ENCODE measurements at regions not wholly inside any gene's neighbourhood (a gene's known extent, or its start where the extent isn't known, plus 50 kb on each side); places are given as distances from the start of the nearest gene placed in this dataset.

DNA sequence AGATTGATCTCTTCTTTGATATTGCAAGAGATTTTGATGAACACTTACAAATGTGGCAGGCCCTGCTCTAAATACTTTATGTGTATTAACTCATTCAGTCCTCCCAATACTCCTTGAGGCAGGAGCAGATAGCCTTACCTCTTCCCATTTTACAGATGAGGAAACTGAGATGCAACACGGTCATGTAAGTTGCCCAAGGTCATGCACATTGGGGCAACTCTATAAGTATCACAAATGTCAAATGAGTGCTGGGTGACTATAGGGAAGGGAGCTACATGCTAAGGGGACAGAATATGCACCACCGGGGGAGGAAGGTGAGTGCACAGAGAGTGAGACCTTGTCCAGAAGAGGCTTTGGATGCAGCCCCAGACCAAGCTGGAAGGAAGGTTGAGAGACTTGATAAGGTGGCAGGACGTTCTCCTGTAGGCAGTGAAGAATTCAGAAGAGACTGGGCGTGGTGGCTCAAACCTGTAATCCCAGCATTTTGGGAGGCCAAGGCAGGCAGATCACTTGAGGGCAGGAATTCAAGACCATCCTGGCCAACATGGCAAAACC is 132.3 kb upstream of the PWP1 start:
- no peak for DNase-seq (ENCODE audit: low read depth in 3 of 3)

DNA sequence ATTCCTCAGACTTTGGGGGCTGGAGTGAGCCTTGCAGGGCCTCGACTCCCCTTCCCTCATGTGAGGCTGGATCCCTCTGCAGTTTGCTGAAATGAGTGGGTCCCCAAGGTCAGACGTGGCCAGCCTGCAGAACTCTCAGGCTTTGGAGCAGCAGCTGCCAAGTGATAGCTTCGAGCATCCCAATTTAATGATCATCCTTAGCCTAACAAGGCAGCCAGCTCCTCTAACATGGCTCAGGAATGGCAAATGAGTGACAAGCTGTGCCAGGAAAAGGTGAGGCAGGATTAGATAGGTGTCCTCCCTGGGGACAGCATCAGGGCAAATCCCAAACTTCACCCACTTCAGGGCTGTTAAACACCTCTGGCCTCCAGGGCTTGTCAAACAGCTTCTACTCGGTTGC is 130.7 kb upstream of the PWP1 start:
- DNase-seq (ENCODE audit: low read depth in 3 of 3), result no peak

DNA sequence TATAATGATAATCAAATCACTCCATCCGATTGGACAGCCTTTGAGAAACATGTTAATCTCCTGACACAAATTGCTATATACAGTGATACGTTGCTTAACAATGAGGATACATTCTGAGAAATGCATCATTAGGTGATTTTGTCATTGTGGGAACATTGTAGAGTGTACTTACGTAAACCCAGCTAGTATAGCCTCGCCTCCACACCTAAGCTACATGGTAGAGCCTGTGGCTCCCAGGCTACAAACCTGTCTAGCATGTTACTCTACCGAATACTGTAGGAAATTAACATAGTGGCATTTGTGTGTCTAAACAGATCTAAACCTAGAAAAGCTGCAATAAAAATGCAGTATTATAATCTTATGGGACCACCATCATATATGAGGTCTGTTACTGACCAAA is 128.6 kb upstream of the PWP1 start:
- DNase-seq (ENCODE audit: low read depth in 3 of 3), result no peak

GRCh38 chr12:107557589-107558100 is 128.0 kb upstream of the PWP1 start:
- no peak for DNase-seq (ENCODE audit: low read depth in 3 of 3)

DNA sequence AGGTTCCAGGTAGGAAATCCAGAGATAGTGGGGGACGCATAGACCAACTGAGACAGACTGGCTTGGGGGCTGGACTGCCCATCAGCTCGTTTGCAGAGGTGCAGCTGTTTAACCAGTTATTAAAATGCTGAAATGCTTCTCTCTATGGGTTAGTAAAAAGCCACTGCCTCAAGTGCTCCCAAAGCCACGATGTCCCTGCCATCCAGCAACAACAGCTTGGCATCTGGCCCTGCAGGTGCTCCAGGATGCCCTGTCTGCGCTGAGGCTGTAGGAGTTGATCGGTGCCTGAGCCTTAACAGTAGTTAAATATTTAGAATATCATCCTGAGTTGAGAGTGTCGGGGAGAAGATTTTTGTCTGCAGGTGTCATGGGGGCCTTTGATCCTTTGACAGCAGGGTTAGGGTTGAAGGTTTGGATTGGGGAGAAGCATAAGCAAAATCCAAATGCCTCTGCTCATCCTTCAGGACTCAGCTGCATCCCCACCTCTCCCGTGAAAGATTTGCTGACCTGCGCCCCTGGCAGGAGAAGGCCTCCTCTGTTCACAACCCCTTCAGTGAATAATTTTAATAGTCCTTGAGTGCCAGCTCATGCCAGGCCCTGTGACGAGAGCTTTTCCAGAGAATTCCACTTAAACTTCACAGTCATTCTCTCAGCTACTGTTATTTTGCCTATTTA is 127.3 kb upstream of the PWP1 start:
- no peak for DNase-seq (ENCODE audit: low read depth in 3 of 3)

- no peak for DNase-seq (ENCODE audit: low read depth in 3 of 3)
Measured at GRCh38 chr12:107558816-107559382, 126.7 kb upstream of the PWP1 start.

GRCh38 chr12:107560165-107560898 is 125.3 kb upstream of the PWP1 start:
- DNase-seq (ENCODE audit: low read depth in 3 of 3), result no peak

- no peak for DNase-seq (ENCODE audit: low read depth in 3 of 3)
Measured at GRCh38 chr12:107560899-107561285, 124.7 kb upstream of the PWP1 start.

GRCh38 chr12:107564946-107565345 is 120.7 kb upstream of the PWP1 start:
- no peak for DNase-seq (ENCODE audit: low read depth in 3 of 3)

DNA sequence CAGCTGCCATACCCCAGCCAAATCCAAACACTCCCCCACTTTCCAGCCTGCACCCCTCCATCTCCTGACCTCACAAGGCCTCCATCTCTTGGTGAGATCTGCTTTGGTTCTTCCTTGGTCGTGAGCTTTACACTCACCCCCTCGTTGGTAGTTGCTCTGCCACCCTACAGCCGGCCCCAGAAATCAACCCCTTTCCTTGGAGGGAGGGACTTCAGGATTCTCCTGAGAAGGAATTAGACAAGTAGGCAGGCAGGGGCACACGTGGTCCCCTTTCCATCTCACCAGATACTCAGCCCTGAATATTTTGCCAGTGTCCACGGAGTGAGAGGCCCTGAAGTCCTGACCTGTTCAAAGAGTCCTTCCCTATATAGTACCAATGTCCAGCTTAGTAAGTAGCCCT is 120.0 kb upstream of the PWP1 start:
- no peak for DNase-seq (ENCODE audit: low read depth in 3 of 3)

DNA sequence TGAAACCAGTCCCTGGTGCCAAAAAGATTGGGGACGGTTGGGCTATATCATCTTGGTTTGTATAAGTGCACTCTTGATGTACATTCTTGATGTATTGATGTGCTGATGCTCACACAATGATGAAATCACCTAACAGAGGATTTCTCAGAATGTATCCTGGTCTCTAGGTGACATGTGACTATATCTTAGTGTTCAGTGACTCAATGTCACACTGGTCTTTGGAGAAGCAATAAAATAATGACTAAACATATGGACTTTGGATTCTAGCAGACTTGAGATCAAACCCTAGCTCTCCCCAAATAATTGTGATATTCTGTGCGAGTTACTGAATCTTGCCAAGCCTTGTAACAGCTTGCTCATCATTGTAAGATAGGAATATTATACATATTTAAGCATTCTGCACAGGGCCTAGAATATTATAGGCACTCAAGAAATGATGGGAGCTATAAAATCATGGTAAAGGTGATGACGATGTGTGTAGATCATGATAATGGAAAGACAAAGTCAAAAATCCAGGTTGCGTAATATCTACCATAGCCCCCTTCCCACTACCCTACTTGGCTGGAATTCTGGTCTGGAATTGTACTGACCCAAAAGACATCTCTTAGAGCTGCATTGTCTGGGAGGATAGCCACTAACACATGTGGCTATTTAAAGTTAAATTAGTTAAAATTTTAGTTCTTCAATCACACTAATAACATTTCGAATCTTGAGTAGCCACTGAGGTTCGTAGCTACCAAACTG is 117.6 kb upstream of the PWP1 start:
- DNase-seq (ENCODE audit: low read depth in 3 of 3), result no peak

DNA sequence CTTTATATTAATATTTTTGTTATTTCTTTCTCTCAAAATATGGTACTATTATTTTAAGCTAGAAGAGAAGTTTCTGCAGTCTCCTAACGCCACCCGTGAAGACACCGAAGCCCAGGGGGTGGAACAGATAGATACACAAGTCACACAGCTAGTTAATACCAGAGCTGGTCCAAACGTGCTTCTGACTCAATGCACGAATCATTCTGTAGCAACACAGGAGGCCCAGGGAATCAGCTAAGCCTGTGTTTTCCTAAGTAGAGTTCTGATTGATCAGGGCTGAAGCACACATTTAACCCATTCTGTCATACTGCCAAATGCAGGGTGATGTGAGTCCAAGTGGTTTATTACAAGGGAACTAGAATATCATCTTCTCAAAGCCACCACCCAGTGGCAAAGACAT is 116.9 kb upstream of the PWP1 start:
- DNase-seq (ENCODE audit: low read depth in 3 of 3), result no peak

DNA sequence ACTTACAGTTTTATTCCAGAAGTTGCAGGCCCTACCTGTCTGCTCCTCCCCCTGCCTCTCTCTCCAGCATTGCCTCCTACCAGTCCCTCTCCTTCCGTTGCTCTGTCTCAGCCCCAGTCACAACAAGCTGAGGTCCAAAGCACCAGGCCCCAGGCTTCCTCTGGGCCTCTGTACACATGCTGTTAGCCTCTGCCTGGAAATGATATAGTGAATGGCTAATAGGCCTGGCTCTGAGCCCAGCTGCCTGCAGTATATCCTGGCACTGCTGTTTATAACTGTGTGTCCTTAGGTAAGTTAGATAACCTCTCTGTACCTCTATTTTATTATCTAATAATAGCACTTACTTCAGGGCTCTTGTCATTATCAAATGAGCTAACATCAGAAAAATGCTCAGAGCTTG is 114.9 kb upstream of the PWP1 start:
- no peak for DNase-seq (ENCODE audit: low read depth in 3 of 3)

GRCh38 chr12:107571492-107571891 is 114.1 kb upstream of the PWP1 start:
- no peak for DNase-seq (ENCODE audit: low read depth in 3 of 3)

GRCh38 chr12:107574691-107575090 is 110.9 kb upstream of the PWP1 start:
- DNase-seq (ENCODE audit: low read depth in 3 of 3), result no peak

DNA sequence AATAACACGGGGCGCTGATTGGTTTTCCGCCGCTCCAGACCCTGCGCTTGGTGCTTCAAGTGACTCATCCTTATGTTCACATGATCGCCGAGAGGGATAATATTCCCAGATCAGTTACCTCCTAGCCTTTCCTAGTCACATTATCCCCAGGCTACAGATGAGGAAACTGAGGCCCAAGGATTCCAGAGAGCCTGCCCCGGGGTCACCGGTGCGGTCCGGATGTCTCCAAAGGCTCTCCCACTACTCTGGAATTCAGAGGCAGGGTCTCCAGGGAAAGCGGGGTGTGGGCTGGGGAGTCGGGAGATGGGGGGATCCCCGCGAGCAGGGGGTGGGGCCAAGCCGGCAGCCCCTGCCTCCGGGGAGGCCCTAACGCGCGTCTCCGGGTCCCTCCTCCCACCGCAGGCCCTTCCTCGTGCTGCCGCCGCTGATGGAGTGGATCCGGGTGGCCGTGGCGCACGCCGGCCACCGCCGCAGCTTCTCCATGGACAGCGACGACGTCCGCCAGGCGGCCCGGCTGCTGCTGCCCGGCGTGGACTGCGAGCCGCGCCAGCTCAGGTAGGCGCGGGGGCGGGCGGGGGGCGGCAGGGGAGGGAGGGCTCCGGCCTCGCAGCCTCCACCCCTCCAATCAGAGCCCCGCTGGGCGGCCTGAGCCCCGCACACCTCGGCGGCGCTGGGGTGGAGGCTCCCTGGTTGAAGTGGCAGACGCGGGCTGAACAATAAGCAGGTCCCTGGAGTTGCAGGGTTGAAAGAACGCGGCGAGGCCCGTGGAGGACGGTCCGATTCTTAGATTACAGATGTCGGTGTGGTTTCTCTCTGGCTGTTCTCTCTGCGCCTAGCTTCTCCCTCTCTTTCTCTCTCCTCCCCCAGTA is 104.6 kb upstream of the PWP1 start:
- no peak for DNase-seq (ENCODE audit: low read depth in 3 of 3)

- DNase-seq (ENCODE audit: low read depth in 3 of 3), result no peak
Measured at GRCh38 chr12:107581619-107582015, 104.0 kb upstream of the PWP1 start.

DNA sequence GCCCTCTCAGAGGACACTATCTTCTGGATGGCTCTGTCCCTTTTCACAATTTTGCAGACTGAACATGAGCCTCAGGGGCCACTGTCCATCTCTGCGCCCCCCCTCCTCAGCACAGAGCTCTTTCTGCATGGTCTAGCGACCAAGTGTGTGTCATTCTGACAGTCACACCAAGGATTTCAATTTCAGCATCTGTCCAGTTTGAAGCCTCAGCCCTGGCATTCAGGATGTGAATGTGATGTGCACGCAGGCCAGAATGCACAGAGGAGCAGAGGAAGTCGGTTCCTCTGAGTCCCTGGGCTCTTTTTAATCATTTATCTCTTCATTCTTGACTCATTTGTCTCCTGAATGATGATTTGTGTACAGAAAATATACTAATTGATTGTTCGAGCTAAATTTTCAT is 102.0 kb upstream of the PWP1 start:
- DNase-seq (ENCODE audit: low read depth in 3 of 3), result no peak

DNA sequence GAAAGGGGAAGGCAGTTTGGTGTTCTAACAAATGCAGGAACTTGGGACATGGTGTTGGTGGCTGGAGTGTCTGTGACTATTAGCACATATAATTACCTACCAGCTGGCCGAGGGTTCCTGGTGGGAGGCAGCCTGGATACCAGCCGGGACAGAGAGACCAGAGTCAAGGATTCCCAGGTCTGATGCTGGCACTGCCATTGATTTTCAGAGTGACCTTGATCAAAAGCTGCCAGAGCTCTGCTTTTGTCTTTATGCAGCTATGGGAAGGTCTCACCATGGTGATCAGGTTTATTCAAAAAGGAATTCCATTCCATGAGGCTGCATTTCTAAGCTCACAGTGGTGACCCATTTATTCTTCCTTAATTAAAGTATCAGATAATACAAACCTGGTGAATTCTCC is 101.0 kb upstream of the PWP1 start:
- no peak for DNase-seq (ENCODE audit: low read depth in 3 of 3)

DNA sequence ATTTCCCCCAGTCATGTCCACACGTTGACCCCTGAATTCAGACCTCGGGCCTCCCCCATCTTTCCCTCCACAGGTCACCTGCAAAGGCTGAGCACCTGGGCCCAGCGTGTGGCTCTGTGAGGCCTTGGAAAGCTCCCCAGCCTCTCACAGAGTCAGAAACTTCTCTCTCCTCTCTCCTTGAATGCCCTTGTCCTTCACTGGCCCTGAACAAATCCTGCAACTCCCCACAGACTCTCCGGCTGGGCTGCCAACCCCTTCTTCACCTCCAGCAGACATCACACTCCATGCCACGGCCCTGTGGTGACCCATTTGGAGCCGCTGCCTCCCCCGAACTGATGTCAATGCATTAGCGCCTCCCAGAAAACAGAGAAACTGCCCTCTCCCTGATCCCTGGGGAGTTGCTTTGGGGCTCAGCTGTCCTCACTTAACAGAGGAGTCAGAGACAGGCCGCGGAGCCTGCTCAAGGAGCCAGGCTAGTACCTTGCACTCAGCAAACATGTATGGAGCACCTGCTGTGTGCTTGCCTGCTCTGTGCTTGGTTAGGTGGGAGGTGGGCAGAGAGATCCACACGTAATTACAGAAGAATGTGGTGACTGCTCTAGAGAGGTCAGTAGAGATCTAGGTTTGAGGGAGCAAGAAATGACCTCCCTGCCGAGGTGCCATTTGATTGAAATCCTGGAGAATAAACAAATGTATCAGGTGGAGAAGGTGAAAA is 99.2 kb upstream of the PWP1 start:
- DNase-seq (ENCODE audit: low read depth in 3 of 3), result no peak

DNA sequence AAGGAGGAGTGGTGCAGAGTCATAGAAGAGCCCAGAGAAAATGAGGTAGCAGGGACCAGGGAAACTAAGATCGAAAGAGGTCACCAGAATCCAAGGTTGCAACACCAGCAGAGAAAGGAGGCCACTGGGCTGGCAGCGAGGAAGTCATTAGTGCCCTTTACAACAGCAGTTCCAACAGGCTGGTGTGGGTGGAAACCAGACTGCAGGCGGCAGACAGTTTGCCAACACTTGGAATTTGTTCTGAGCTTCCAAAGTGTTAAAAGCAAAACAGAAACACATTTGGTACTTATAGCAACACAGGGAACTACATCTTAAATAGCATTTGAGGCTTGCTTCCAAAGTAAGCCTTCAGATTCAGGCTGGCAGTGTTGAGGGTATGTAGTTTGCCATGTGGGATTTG is 95.2 kb upstream of the PWP1 start:
- no peak for DNase-seq (ENCODE audit: low read depth in 3 of 3)

Data from stimulated activated CD4-positive, alpha-beta T cell treated with anti-CD3 and anti-CD28 coated beads, TNF-alpha, amount 100 ng/mL, for 48 hours (primary cell).